GM12878 (cell line): ENCODE measurements at regions not wholly inside any gene's neighbourhood (a gene's known extent, or its start where the extent isn't known, plus 50 kb on each side); places are given as distances from the start of the nearest gene placed in this dataset.

Experiments used
- CTCF ChIP-seq, 3 experiments: IDR thresholded peaks in 2 of 3; conservative IDR thresholded peaks in 1 of 3; 2 replicates each; pipeline ENCODE4 v1.5.1; 2011; ENCODE audit warnings: low read depth in 3 of 3, low read length in 3 of 3, mild to moderate bottlenecking in 3 of 3, control low read depth in 2 of 3, moderate library complexity in 2 of 3, inconsistent platforms in 1 of 3, mixed read lengths in 1 of 3; ENCODE audit not compliant: control insufficient read depth in 2 of 3, insufficient read depth in 1 of 3; ENCODE audit errors: extremely low read depth in 1 of 3
- ETV6 ChIP-seq, 2 experiments: fragments of 450-650 bp in 1 of 2; IDR thresholded peaks in 1 of 2; conservative IDR thresholded peaks in 1 of 2; 2 replicates each; pipeline ENCODE4 v1.6.1; 2014; ENCODE audit warnings: antibody characterized with exemption in 1 of 2, borderline replicate concordance in 1 of 2, low read depth in 1 of 2, mild to moderate bottlenecking in 1 of 2, moderate library complexity in 1 of 2
- RAD21 ChIP-seq: IDR thresholded peaks from 2 replicates; pipeline ENCODE4 v1.6.1; 2011; ENCODE audit warnings: mild to moderate bottlenecking, low read depth, low read length, moderate library complexity; ENCODE audit not compliant: insufficient read depth
- STAT3 ChIP-seq: IDR thresholded peaks from 2 replicates; pipeline ENCODE4 v1.6.1; 2011; ENCODE audit warnings: low read depth, low read length, improper control_type of control experiment

- TF ChIP-seq RAD21 (no peak), CTCF (IDR thresholded peaks at IDR 0.05 in 2 of 3, conservative IDR thresholded peaks at IDR 0.05 in 1 of 3; ENCODE audit: control insufficient read depth in 2 of 3, extremely low read depth in 1 of 3, insufficient read depth in 1 of 3, low read depth in 3 of 3, low read length in 3 of 3) (no peak), ETV6 (conservative IDR thresholded peaks at IDR 0.05 in 1 of 2, IDR thresholded peaks at IDR 0.05 in 1 of 2; ENCODE audit: borderline replicate concordance in 1 of 2, low read depth in 1 of 2) (no peak), STAT3 (no peak)
Measured at GRCh38 chr11:21839796-21840195, 353.1 kb upstream of the ANO5 start.
